ENCODE measurements at regions not wholly inside any gene's neighbourhood (a gene's known extent, or its start where the extent isn't known, plus 50 kb on each side); places are given as distances from the start of the nearest gene placed in this dataset.
"Not testable (repeated sequence)": the region's sequence is repeated elsewhere in the genome, so short reads cannot be mapped to it uniquely, and the experiment has no call there.

DNA sequence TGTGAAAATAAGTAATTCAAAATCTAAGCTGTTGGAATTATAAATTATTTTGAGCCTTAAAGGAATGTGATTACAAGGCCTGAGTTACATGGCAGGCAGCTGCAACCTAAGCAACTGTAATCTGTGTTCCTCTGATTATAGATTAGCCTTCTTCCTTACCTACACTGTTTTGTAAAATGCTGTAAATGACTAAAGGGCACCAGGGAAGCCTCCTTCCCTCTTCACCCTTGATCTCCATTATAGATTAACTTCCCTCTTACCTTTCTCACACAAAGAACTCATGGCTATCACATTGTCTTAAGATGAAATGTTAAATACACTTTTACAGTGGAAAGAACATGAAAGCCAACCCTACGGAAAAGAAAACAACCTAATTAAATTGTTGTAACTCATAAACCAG, 423.7 kb upstream of the KLF12 start:
- ChIA-PET CTCF (no interaction called here), POLR2A (ENCODE audit: low non-redundant PET) (no interaction called here)

DNA sequence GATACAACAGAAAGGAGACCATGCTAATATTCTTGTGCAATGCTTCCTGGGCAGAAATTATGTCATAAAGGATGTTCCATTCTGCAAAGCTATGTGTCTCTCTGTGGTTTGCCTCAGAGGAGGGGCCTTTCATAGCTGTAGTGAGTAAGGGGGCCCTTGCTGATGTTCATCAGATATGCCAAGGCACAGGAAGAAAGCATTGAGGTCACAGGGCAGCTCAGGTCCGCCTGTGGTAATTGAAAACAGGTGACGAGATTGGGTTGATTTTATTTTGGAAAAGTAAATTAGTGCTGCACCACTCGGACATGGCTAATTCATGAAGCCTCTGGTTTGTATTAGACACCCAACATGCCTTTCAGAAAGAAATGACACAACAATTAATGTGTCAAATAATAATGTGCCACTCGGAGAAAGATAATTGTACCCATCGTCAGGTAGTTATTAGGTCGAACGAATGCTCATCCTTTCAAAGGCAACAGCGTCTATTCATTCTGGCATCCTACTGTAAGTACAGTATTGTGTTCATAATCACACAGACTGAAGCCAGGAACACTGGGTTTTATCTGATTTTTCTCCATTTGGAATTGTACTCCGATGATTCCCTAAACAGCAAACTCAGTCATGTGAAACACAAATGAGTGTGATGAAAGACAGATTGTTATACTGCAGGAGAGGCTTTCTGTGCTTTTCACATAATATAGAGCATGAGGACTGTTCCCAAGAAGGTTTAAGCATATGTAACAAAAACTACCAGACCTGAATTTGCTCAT, 421.6 kb upstream of the KLF12 start:
- no peak overlapping the region for H3K27ac ChIP-seq
- no peak for DNase-seq (ENCODE audit: low spot score)
- no peak for TF ChIP-seq CTCF (conservative IDR thresholded peaks at IDR 0.05; ENCODE audit: low read depth)
- CTCF ChIA-PET: no interaction called here
- POLR2A ChIA-PET (ENCODE audit: low non-redundant PET): no interaction called here

More for the DNA sequence above, 423.7 kb upstream of the KLF12 start:
- DNase-seq (ENCODE audit: low spot score): no peak
- H3K27ac ChIP-seq: no peak overlapping the region
- TF ChIP-seq CTCF (conservative IDR thresholded peaks at IDR 0.05; ENCODE audit: low read depth): no peak

DNA sequence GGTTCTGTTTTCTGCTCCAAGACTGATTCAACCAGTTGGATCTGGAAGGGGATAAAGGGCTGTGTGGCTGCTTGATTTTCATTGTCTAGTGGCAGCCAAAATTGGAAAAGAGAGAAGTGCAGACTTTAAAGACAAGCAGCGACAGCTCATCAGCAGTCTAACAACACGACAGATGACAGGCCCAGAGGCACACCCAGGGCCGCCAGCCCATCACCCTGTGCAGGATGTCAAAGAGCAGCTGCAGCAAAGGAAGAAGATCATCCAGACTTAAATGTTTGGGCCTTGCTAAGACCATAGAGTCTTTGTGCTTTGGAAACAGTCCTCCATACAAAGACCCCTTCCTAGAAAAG, 421.0 kb upstream of the KLF12 start:
- TF ChIP-seq CTCF (conservative IDR thresholded peaks at IDR 0.05; ENCODE audit: low read depth): no peak
- no peak for DNase-seq (ENCODE audit: low spot score)
- H3K27ac ChIP-seq: no peak overlapping the region
- CTCF ChIA-PET: no interaction called here
- POLR2A ChIA-PET (ENCODE audit: low non-redundant PET): no interaction called here

DNA sequence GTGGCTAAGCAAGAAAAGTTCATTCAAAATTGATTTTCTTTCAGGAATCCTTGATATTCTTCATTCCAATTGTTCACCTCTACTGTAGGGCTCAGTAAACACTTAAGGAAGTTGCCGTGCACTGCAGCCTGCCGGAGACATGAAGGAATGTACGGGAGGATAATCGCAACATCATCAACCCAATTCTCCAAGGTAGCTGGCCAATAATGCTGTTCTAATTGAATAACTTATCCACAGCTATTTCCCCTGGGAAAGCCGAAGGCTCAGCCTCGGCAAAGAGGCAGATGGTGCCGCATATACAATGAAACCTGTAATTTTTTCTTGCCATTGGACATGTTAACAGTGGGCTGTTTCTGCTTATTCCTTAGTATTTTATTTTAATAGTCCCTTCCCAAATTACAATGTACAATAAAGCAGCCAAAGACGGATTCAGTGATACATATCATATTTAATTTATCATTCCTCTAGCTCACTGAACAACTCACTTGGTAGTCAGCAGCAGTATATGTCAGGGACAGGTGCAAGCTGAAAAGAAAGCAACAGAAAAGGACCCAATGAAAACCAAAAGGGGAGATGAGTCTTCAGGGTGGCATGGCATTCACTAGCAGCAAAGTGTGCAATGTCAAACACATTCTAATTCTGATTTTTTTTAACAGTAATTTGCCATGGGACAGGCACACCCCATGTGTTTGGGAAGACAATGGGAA, 420.5 kb upstream of the KLF12 start:
- TF ChIP-seq CTCF (conservative IDR thresholded peaks at IDR 0.05; ENCODE audit: low read depth): no peak
- no peak for DNase-seq (ENCODE audit: low spot score)
- no peak overlapping the region for H3K27ac ChIP-seq
- POLR2A ChIA-PET (ENCODE audit: low non-redundant PET): no interaction called here
- CTCF ChIA-PET: interaction anchor here (0.7 kb wide), 1 partner anchor 20 kb away, joined by 3 read pairs; no protein-coding TSS in a partner anchor

- CTCF ChIA-PET: no interaction called here
- POLR2A ChIA-PET (ENCODE audit: low non-redundant PET): no interaction called here
These were observed 415.8 kb upstream of the KLF12 start for GRCh38 chr13:74550039-74550438.

GRCh38 chr13:74536649-74537048, 402.4 kb upstream of the KLF12 start:
- CTCF ChIA-PET; POLR2A ChIA-PET (ENCODE audit: low non-redundant PET); DNase-seq (ENCODE audit: low spot score); H3K27ac ChIP-seq: not testable (repeated sequence)

More at GRCh38 chr13:74550039-74550438, 415.8 kb upstream of the KLF12 start:
- TF ChIP-seq CTCF (conservative IDR thresholded peaks at IDR 0.05; ENCODE audit: low read depth): no peak
- H3K27ac ChIP-seq: no peak overlapping the region
- DNase-seq (ENCODE audit: low spot score): no peak

DNA sequence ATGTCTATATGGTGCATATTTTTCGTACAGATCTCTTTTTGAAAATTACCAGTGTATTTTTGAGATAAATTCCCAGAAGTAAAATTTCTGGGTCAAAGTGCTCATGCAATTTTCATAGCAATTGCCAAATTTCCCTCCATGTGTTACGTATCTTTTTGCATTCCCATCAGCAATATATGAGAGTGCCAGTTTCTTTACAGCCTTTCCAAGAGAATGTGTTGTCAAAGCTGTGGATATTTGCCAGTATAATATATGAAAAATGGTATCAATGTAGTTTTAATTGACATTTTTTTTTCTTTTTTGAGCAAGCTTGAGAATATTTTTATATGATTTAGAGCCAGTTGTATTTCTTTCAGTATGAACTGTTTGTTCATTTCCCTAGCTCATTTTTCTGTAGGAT, 399.0 kb upstream of the KLF12 start:
- H3K27ac ChIP-seq: no peak overlapping the region
- TF ChIP-seq CTCF (conservative IDR thresholded peaks at IDR 0.05; ENCODE audit: low read depth): no peak
- CTCF ChIA-PET: no interaction called here
- POLR2A ChIA-PET (ENCODE audit: low non-redundant PET): no interaction called here
- DNase-seq (ENCODE audit: low spot score): no peak
